A549 (cell line): ENCODE measurements at regions not wholly inside any gene's neighbourhood (a gene's known extent, or its start where the extent isn't known, plus 50 kb on each side); places are given as distances from the start of the nearest gene placed in this dataset.

Source experiments
- ATAC-seq, 2 experiments: fragments of 200-7000 bp in 1 of 2; fragments of >200 bp in 1 of 2; cut with Nextera tagmentation in 1 of 2; cut with Tn5 transposase in 1 of 2; 3 replicates each; pipeline versions ENCODE4 v1.8.0 to v1.9.1; 2018 to 2020; ENCODE audit warnings: mild to moderate bottlenecking in 1 of 2, moderate library complexity in 1 of 2
- CTCF ChIA-PET: fragments of 300-600 bp; sonication (Branson Sonifier 250); formaldehyde crosslinking; extraction: SDS; loops from one replicate; lab custom pipeline; 2021; ENCODE audit warnings: antibody characterized with exemption, inconsistent platforms; lab: Yijun Ruan, JAX
- POLR2A ChIA-PET: fragments of 350-600 bp; formaldehyde crosslinking; extraction: SDS; loops from one replicate; lab custom pipeline; 2021; ENCODE audit warnings: antibody characterized with exemption, inconsistent platforms; lab: Yijun Ruan, JAX
- DNase-seq, 2 experiments: peaks; one replicate each; pipeline versions ENCODE4 v3.0.0 to v3.0.0-alpha.2; 2011 to 2016; ENCODE audit warnings: low read depth in 1 of 2, low spot score in 1 of 2
- FAIRE-seq: peaks from 2 replicates; lab custom pipeline; 2011; peaks lifted over from hg19 to GRCh38; lab: Jason Lieb, UNC
- H3K27ac ChIP-seq, 2 experiments: fragments of >200 bp; sonication (Bioruptor Twin); formaldehyde crosslinking; 3 replicates each; pipeline ENCODE4 v1.5.1; 2016 to 2017
- H3K4me1 ChIP-seq: fragments of >200 bp; sonication (Bioruptor Twin); formaldehyde crosslinking; 3 replicates; pipeline ENCODE4 v1.6.1; 2016
- H3K4me2 ChIP-seq: fragments of >200 bp; sonication (Bioruptor Twin); formaldehyde crosslinking; 3 replicates; pipeline ENCODE4 v1.6.1; 2016
- H3K4me3 ChIP-seq: fragments of >200 bp; sonication (Bioruptor Twin); formaldehyde crosslinking; 3 replicates; pipeline ENCODE4 v1.5.1; 2016
- H3K9me3 ChIP-seq: fragments of >200 bp; sonication (Bioruptor Twin); formaldehyde crosslinking; 3 replicates; pipeline ENCODE4 v1.6.1; 2016
- BCL3 ChIP-seq: fragments of >200 bp; sonication (Bioruptor Twin); formaldehyde crosslinking; IDR thresholded peaks from 3 replicates; pipeline ENCODE4 v1.6.1; 2016
- CEBPB ChIP-seq, 2 experiments: fragments of >200 bp in 1 of 2; sonication (Bioruptor Twin) in 1 of 2; formaldehyde crosslinking in 1 of 2; IDR thresholded peaks; 2 replicates each; pipeline ENCODE4 v1.6.1; 2012 to 2016
- CHD2 ChIP-seq: fragments of 150-350 bp; IDR thresholded peaks from 2 replicates; pipeline ENCODE4 v1.6.1; 2014; ENCODE audit warnings: low read length; ENCODE audit not compliant: partially characterized antibody
- E2F6 ChIP-seq: IDR thresholded peaks from 2 replicates; pipeline ENCODE4 v1.6.1; 2012; ENCODE audit warnings: low read depth, borderline replicate concordance
- ELK1 ChIP-seq: fragments of 150-350 bp; IDR thresholded peaks from 2 replicates; pipeline ENCODE4 v1.6.1; 2014; ENCODE audit warnings: low read depth, mild to moderate bottlenecking, low read length
- FOSL2 ChIP-seq, 2 experiments: fragments of 450-650 bp in 1 of 2; fragments of >200 bp in 1 of 2; sonication (Bioruptor Twin) in 1 of 2; formaldehyde crosslinking; IDR thresholded peaks; 2 replicates each; pipeline versions ENCODE4 v1.5.0 to v1.6.1; 2016 to 2020; ENCODE audit warnings: mild to moderate bottlenecking in 1 of 2, moderate library complexity in 1 of 2
- HDAC2 ChIP-seq: fragments of 200-600 bp; sonication (generic); IDR thresholded peaks from 2 replicates; pipeline ENCODE4 v1.6.1; 2016
- HES2 ChIP-seq: fragments of >200 bp; sonication (Bioruptor Twin); formaldehyde crosslinking; IDR thresholded peaks from 2 replicates; pipeline ENCODE4 v1.6.1; 2016
- HEYL ChIP-seq: fragments of 250-450 bp; sonication (Bioruptor Pico); IDR thresholded peaks from 2 replicates; pipeline ENCODE4 v1.8.0; 2021; ENCODE audit warnings: mild to moderate bottlenecking, moderate library complexity
- HMGXB4 ChIP-seq: fragments of 250-450 bp; sonication (Bioruptor Pico); IDR thresholded peaks from 2 replicates; pipeline ENCODE4 v1.5.0; 2021; ENCODE audit warnings: mild to moderate bottlenecking, moderate library complexity, borderline replicate concordance
- MAZ ChIP-seq: fragments of 150-350 bp; IDR thresholded peaks from 2 replicates; pipeline ENCODE4 v1.6.1; 2014; ENCODE audit warnings: antibody characterized with exemption, low read depth, low read length, borderline replicate concordance
- NFE2L2 ChIP-seq: fragments of 150-350 bp; conservative IDR thresholded peaks from 2 replicates; pipeline ENCODE4 v1.6.1; 2014; ENCODE audit warnings: low read length
- PBX3 ChIP-seq: IDR thresholded peaks from 2 replicates; pipeline ENCODE4 v1.6.1; 2012
- PHF8 ChIP-seq: fragments of 200-600 bp; sonication (generic); IDR thresholded peaks from 2 replicates; pipeline ENCODE4 v1.6.1; 2016; ENCODE audit warnings: low read depth, mild to moderate bottlenecking, antibody characterized with exemption, moderate library complexity, borderline replicate concordance
- RARB ChIP-seq: fragments of 250-450 bp; sonication (Bioruptor Pico); IDR thresholded peaks from 2 replicates; pipeline ENCODE4 v1.8.0; 2021; ENCODE audit warnings: mild to moderate bottlenecking, moderate library complexity
- TP53 ChIP-seq: fragments of 250-450 bp; sonication (Bioruptor Pico); IDR thresholded peaks from 2 replicates; pipeline ENCODE4 v1.5.0; 2021; ENCODE audit warnings: mild to moderate bottlenecking, moderate library complexity
- USF2 ChIP-seq: fragments of 450-650 bp; IDR thresholded peaks from 2 replicates; pipeline ENCODE4 v1.6.1; 2014; ENCODE audit warnings: antibody characterized with exemption
- ZC3H11A ChIP-seq: fragments of 450-650 bp; IDR thresholded peaks from 2 replicates; pipeline ENCODE4 v1.6.1; 2014; ENCODE audit warnings: antibody characterized with exemption, mild to moderate bottlenecking
- ZSCAN20 ChIP-seq: fragments of 250-450 bp; sonication (Bioruptor Pico); IDR thresholded peaks from 2 replicates; pipeline ENCODE4 v1.8.0; 2022; ENCODE audit warnings: mild to moderate bottlenecking, moderate library complexity
- WGBS: methylation state at CpG from one replicate; pipeline ENCODE4 v1.1.6; 2017; ENCODE audit errors: missing lambda C conversion rate; 5-methylcytosine and 5-hydroxymethylcytosine counted together

- POLR2A ChIA-PET = no interaction called here
- FAIRE-seq = no peak
Observed at GRCh38 chr11:121839781-121840180, 276.2 kb downstream of the BLID start.

More at GRCh38 chr11:121839781-121840180, 276.2 kb downstream of the BLID start:
- 5% methylated on average over 1 of the region's 1 CpG for WGBS
- Histone ChIP-seq H3K9me3 (no peaks in the 10 kb centered on the region), H3K4me3 (no peak overlapping the region), H3K4me1 (no peaks in the 10 kb centered on the region), H3K27ac (no peak overlapping the region), H3K4me2 (no peak overlapping the region)
- TF ChIP-seq USF2 (no peak), HEYL (CRISPR knock-in tag) (no peak), HMGXB4 (CRISPR knock-in tag) (no peak), CEBPB (IDR thresholded peaks at IDR 0.05) (no peak), FOSL2 (IDR thresholded peaks at IDR 0.05) (no peak), FOSL2 (CRISPR knock-in tag; IDR thresholded peaks at IDR 0.05) (no peak), CHD2 (no peak), ZC3H11A (no peak), MAZ (no peak), NFE2L2 (no peak), BCL3 (no peak), RARB (CRISPR knock-in tag) (no peak), PHF8 (no peak), E2F6 (no peak), HES2 (no peak), PBX3 (no peak), ZSCAN20 (CRISPR knock-in tag) (no peak), HDAC2 (no peak), TP53 (CRISPR knock-in tag) (no peak), ELK1 (no peak)
- ATAC-seq (no peak), DNase-seq (no peak)
- CTCF ChIA-PET = no interaction called here
